ENCODE measurements at regions not wholly inside any gene's neighbourhood (a gene's known extent, or its start where the extent isn't known, plus 50 kb on each side); places are given as distances from the start of the nearest gene placed in this dataset.

GRCh38 chr16:7074715-7075114 is 257.9 kb upstream of the RBFOX1 start:
- no peak overlapping the region for H3K4me3 ChIP-seq (ENCODE audit: low read length)
- no peak for TF ChIP-seq CTCF (conservative IDR thresholded peaks at IDR 0.05; ENCODE audit: low read depth, low read length)
- DNase-seq (ENCODE audit: low read depth) = no peak

- TF ChIP-seq CTCF (conservative IDR thresholded peaks at IDR 0.05; ENCODE audit: low read depth, low read length) = no peak
Measured at GRCh38 chr16:7057458-7057857, 275.2 kb upstream of the RBFOX1 start.

DNA sequence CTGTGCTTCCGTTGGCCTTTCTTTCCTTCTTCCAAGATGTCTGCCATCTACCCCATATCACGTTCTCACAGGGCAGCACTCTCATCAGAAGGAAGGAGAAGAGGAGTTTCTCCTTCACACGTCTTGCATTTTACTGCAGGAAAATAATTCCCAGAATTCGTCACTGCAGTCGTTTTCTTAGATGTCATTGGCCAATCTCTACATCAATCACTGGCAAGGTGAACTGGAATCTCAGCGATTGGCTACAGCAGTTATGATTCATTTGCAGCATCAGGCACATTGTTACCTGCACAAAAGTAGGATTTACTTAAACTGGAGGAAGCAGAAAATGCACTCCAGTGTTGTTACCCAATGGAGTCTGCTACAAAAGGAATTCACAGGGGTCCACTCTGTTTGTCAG is 277.2 kb upstream of the RBFOX1 start:
- DNase-seq (ENCODE audit: low read depth) = no peak
- no peak for TF ChIP-seq CTCF (conservative IDR thresholded peaks at IDR 0.05; ENCODE audit: low read depth, low read length)
- H3K4me3 ChIP-seq (ENCODE audit: low read length) = no peak overlapping the region

More at GRCh38 chr16:7057458-7057857, 275.2 kb upstream of the RBFOX1 start:
- no peak overlapping the region for H3K4me3 ChIP-seq (ENCODE audit: low read length)
- no peak for DNase-seq (ENCODE audit: low read depth)

DNA sequence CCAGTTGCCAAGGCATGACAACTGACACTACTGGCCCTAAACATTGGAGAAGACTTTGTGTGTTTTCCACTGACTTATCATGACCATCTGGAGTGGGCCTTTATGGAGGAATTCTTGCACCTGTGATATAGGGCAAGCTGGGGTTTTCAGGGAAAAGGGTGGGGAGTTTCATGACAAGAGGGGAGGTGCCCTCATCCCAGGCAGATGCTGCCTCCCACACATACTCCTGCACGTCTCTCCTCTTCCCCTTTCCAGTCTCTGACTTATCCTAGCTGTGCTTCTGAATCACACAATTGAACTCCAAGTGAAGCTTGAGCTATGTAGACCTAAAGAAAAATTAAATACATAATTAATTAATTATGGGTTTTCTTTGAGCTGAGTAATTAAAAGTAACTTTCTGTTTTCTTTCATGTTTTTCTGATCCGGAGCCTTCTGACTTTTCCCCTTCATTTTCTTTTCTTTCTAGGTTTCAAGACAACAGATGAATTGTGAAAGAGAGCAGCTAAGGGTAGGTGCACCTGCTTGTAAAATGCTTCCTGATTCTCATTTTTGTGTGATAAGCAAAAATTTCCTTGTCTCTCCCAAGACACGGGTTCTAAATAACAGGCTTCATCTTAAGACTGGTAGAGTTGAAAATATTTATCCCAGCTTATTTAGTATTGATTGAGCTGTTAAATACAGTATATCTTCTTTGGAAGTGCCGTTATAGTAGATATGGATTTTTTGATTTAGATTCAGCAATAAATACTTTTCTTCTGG is 280.9 kb upstream of the RBFOX1 start:
- H3K4me3 ChIP-seq (ENCODE audit: low read length) = no peak overlapping the region
- no peak for DNase-seq (ENCODE audit: low read depth)
- no peak for TF ChIP-seq CTCF (conservative IDR thresholded peaks at IDR 0.05; ENCODE audit: low read depth, low read length)

GRCh38 chr16:7044331-7044730 is 288.3 kb upstream of the RBFOX1 start:
- no peak for TF ChIP-seq CTCF (conservative IDR thresholded peaks at IDR 0.05; ENCODE audit: low read depth, low read length)
- no peak overlapping the region for H3K4me3 ChIP-seq (ENCODE audit: low read length)
- DNase-seq (ENCODE audit: low read depth) = no peak

DNA sequence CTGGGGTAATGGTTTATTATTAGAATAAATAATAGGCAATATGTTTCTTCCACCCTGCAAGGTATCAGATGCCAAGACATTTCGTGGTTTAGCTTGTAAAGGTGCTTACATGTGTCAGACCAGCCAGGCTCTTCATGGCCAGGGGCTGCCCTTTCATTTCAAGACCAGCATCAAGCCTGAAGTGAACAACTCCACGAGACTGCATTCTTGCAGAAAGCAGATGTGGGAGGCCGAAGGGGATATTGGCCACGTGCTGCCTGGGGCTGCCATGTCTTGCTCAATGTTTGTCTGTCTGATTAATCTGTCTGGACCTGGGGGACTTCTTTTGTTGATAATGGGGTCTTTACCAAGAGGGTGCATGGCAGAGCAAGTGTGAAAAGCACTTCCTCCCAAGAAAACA is 294.2 kb upstream of the RBFOX1 start:
- no peak overlapping the region for H3K4me3 ChIP-seq (ENCODE audit: low read length)
- TF ChIP-seq CTCF (conservative IDR thresholded peaks at IDR 0.05; ENCODE audit: low read depth, low read length) = no peak

GRCh38 chr16:7037495-7037894 is 295.1 kb upstream of the RBFOX1 start:
- no peak for DNase-seq (ENCODE audit: low read depth)
- no peak overlapping the region for H3K4me3 ChIP-seq (ENCODE audit: low read length)
- no peak for TF ChIP-seq CTCF (conservative IDR thresholded peaks at IDR 0.05; ENCODE audit: low read depth, low read length)

More for the DNA sequence above, 294.2 kb upstream of the RBFOX1 start:
- DNase-seq (ENCODE audit: low read depth) = no peak
